Islet of Langerhans (tissue), 1 donor: ENCODE measurements at regions not wholly inside any gene's neighbourhood (a gene's known extent, or its start where the extent isn't known, plus 50 kb on each side); places are given as distances from the start of the nearest gene placed in this dataset.

Experiments used
- FAIRE-seq: peaks from one replicate; lab custom pipeline; 2011; peaks lifted over from hg19 to GRCh38; lab: Jason Lieb, UNC

GRCh38 chr7:130998993-130999602, 265.1 kb upstream of the KLF14 start:
- no peak for FAIRE-seq

GRCh38 chr7:130999926-131000325, 265.9 kb upstream of the KLF14 start:
- FAIRE-seq: no peak

GRCh38 chr7:131000389-131000788, 266.4 kb upstream of the KLF14 start:
- FAIRE-seq: no peak

GRCh38 chr7:131000873-131001272, 266.9 kb upstream of the KLF14 start:
- FAIRE-seq: no peak

GRCh38 chr7:131002600-131002999, 268.6 kb upstream of the KLF14 start:
- FAIRE-seq: no peak

GRCh38 chr7:131003634-131004033, 269.6 kb upstream of the KLF14 start:
- FAIRE-seq: no peak

- FAIRE-seq: no peak
These were observed 270.4 kb upstream of the KLF14 start for GRCh38 chr7:131004371-131004770.

- FAIRE-seq: peak; percentile 21
These were observed 273.7 kb upstream of the KLF14 start for GRCh38 chr7:131007439-131008330.

- FAIRE-seq: no peak
These were observed 275.1 kb upstream of the KLF14 start for GRCh38 chr7:131008840-131009711.

- FAIRE-seq: no peak
These were observed 276.2 kb upstream of the KLF14 start for GRCh38 chr7:131010029-131010716.

- FAIRE-seq: no peak
These were observed 276.9 kb upstream of the KLF14 start for GRCh38 chr7:131010717-131011431.

- no peak for FAIRE-seq
These were observed 277.4 kb upstream of the KLF14 start for GRCh38 chr7:131011432-131011742.

GRCh38 chr7:131011976-131012375, 278.0 kb upstream of the KLF14 start:
- FAIRE-seq: peak; percentile 17

GRCh38 chr7:131012477-131013031, 278.5 kb upstream of the KLF14 start:
- no peak for FAIRE-seq

GRCh38 chr7:131013716-131014115, 279.7 kb upstream of the KLF14 start:
- FAIRE-seq: no peak

- FAIRE-seq: no peak
These were observed 281.1 kb upstream of the KLF14 start for GRCh38 chr7:131014906-131015656.

- FAIRE-seq: no peak
These were observed 281.6 kb upstream of the KLF14 start for GRCh38 chr7:131015657-131015958.

- FAIRE-seq: no peak
These were observed 282.2 kb upstream of the KLF14 start for GRCh38 chr7:131016230-131016629.

- FAIRE-seq: no peak
These were observed 285.3 kb upstream of the KLF14 start for GRCh38 chr7:131019351-131019750.

- FAIRE-seq: no peak
These were observed 286.8 kb upstream of the KLF14 start for GRCh38 chr7:131020759-131021261.

GRCh38 chr7:131021460-131021859, 287.5 kb upstream of the KLF14 start:
- FAIRE-seq: no peak
